ENCODE measurements at regions not wholly inside any gene's neighbourhood (a gene's known extent, or its start where the extent isn't known, plus 50 kb on each side); places are given as distances from the start of the nearest gene placed in this dataset.

GRCh38 chr4:30953799-30954198, 233.6 kb downstream of the PCDH7 start:
- no peak for TF ChIP-seq POLR2AphosphoS5 (IDR thresholded peaks at IDR 0.05; ENCODE audit: low read depth, low read length)
- no peak for TF ChIP-seq POLR2A (IDR thresholded peaks at IDR 0.05; ENCODE audit: low read depth, low read length)
